ENCODE measurements at regions not wholly inside any gene's neighbourhood (a gene's known extent, or its start where the extent isn't known, plus 50 kb on each side); places are given as distances from the start of the nearest gene placed in this dataset.

- Histone ChIP-seq H3K27me3 (ENCODE audit: control insufficient read depth, insufficient read depth, low read length) (no peaks in the 10 kb centered on the region), H3K9me3 (ENCODE audit: control insufficient read depth, insufficient read depth, low read length) (no peaks in the 10 kb centered on the region), H3K14ac (replicated peaks; ENCODE audit: low read depth, low read length) (no peak overlapping the region), H3K9ac (ENCODE audit: low read depth, low read length) (no peak overlapping the region), H3K4me2 (ENCODE audit: low read depth, low read length) (no peak overlapping the region), H2BK5ac (ENCODE audit: low read depth, low read length, poor library complexity, severe bottlenecking) (no peak overlapping the region), H4K20me1 (ENCODE audit: insufficient read depth, low read length) (no peaks in the 10 kb centered on the region), H3K9me1 (ENCODE audit: insufficient read depth, low read length) (no peaks in the 10 kb centered on the region), H3K18ac (ENCODE audit: low read depth, low read length) (no peak overlapping the region), H4K5ac (ENCODE audit: low read depth, low read length) (no peak overlapping the region), H2BK120ac (ENCODE audit: low read depth, low read length) (no peak overlapping the region), H3K36me3 (ENCODE audit: control insufficient read depth, insufficient read depth, low read length) (no peaks in the 10 kb centered on the region), H3K23ac (ENCODE audit: low read depth, low read length) (no peak overlapping the region), H3K4me3 (ENCODE audit: insufficient read depth, low read depth, low read length) (no peak overlapping the region), H3K4ac (ENCODE audit: low read depth, low read length) (no peak overlapping the region), H4K8ac (ENCODE audit: low read depth in 2 of 2, low read length in 2 of 2) (no peak overlapping the region), H4K91ac (ENCODE audit: insufficient read depth, low read depth, low read length) (no peak overlapping the region), H3K4me1 (ENCODE audit: control insufficient read depth, insufficient read depth, low read length) (no peaks in the 10 kb centered on the region), H2AK9ac (replicated peaks; ENCODE audit: low read depth, low read length, poor library complexity) (no peak overlapping the region), H2BK15ac (ENCODE audit: low read depth, low read length) (no peak overlapping the region), H3K79me1 (ENCODE audit: low read depth in 1 of 2, low read length in 2 of 2) (no peaks in the 10 kb centered on the region), H2AK5ac (ENCODE audit: low read depth, low read length) (no peak overlapping the region), H3K56ac (ENCODE audit: extremely low read depth, insufficient read depth, low read length) (no peak overlapping the region), H3K27ac (ENCODE audit: insufficient read depth, low read length) (no peak overlapping the region), H2BK20ac (ENCODE audit: low read depth, low read length) (no peak overlapping the region), H2AFZ (replicated peaks; ENCODE audit: low read length, poor library complexity) (no peak overlapping the region)
- no peak for ATAC-seq (ENCODE audit: low read depth)
- in situ Hi-C loops (cut with MboI; ENCODE audit: low sequenced_read_pairs) (no loop called here), dilution Hi-C loops (cut with HindIII; ENCODE audit: low sequenced_read_pairs, unreplicated experiment) (no loop called here), intact Hi-C loops (cut with micrococcal nuclease) (no loop called here)
- POLR2A ChIA-PET (ENCODE audit: unreplicated experiment): no interaction called here
- BruUV-seq (replicated peaks): no TSS peak
- TF ChIP-seq SMC3 (IDR thresholded peaks at IDR 0.05; ENCODE audit: low read depth, low read length) (no peak), CEBPB (IDR thresholded peaks at IDR 0.05; ENCODE audit: low read depth, low read length) (no peak), RFX5 (IDR thresholded peaks at IDR 0.05; ENCODE audit: low read depth, low read length) (no peak), MAZ (IDR thresholded peaks at IDR 0.05; ENCODE audit: borderline replicate concordance, low read depth, low read length) (no peak), MXI1 (IDR thresholded peaks at IDR 0.05; ENCODE audit: borderline replicate concordance, low read depth, low read length) (no peak), MAFK (IDR thresholded peaks at IDR 0.05; ENCODE audit: low read depth, low read length) (no peak), CTCF (conservative IDR thresholded peaks at IDR 0.05; ENCODE audit: low read depth, low read length) (no peak), BHLHE40 (IDR thresholded peaks at IDR 0.05; ENCODE audit: low read depth, low read length) (no peak), CHD1 (IDR thresholded peaks at IDR 0.05; ENCODE audit: low read depth, low read length) (no peak)
- CTCF ChIA-PET: no interaction called here
- DNase-seq: peak; percentile 20
- no CpG with 5 or more reads among the region's 1 CpG for WGBS, 2 experiments (ENCODE audit: extremely low coverage in 2 of 2, insufficient read length in 1 of 2)
Observed at GRCh38 chr5:60148366-60148765, 254.8 kb upstream of the PDE4D start.
